Psoas muscle (tissue), 7 donors: ENCODE measurements at regions not wholly inside any gene's neighbourhood (a gene's known extent, or its start where the extent isn't known, plus 50 kb on each side); places are given as distances from the start of the nearest gene placed in this dataset.

Source experiments
- ATAC-seq, 4 donors: fragments of 200-7000 bp; cut with Tn5 transposase; one replicate each; pipeline ENCODE4 v1.9.1; 2020; ENCODE audit warnings: moderate library complexity in 3 of 4, mild to moderate bottlenecking in 2 of 4
- DNase-seq, 2 donors: peaks; one replicate each; pipeline ENCODE4 v3.0.0-alpha.2; 2020
- H3K27ac ChIP-seq: fragments of 200-600 bp; one replicate; pipeline ENCODE4 v1.8.0; 2022
- H3K27me3 ChIP-seq, 3 donors: fragments of 200-600 bp in 1 of 3; one replicate each; pipeline versions ENCODE4 v1.6.1 to v1.8.0; 2013 to 2022; ENCODE audit warnings: low read length in 2 of 3, mild to moderate bottlenecking in 2 of 3, moderate library complexity in 1 of 3; ENCODE audit not compliant: insufficient read depth in 3 of 3
- H3K36me3 ChIP-seq, 2 donors: fragments of 200-600 bp in 1 of 2; one replicate each; pipeline versions ENCODE4 v1.6.1 to v1.8.0; 2013 to 2022; ENCODE audit warnings: low read depth in 1 of 2, mild to moderate bottlenecking in 1 of 2, moderate library complexity in 1 of 2; ENCODE audit not compliant: insufficient read depth in 1 of 2
- H3K4me1 ChIP-seq: fragments of 200-600 bp; one replicate; pipeline ENCODE4 v1.8.0; 2022
- H3K4me3 ChIP-seq: fragments of 200-600 bp; one replicate; pipeline ENCODE4 v1.8.0; 2022; ENCODE audit warnings: mild to moderate bottlenecking
- H3K9me3 ChIP-seq: fragments of 200-600 bp; one replicate; pipeline ENCODE4 v1.8.0; 2022
- CTCF ChIP-seq: fragments of 200-600 bp; IDR thresholded peaks from one replicate; pipeline ENCODE4 v1.8.0; 2022; ENCODE audit warnings: antibody characterized with exemption
- WGBS, 3 donors: extraction: QIAGEN DNeasy Blood & Tissue Kit; methylation state at CpG; one replicate each; pipeline versions ENCODE4 v1.1.6 to v1.1.7; 2013; 5-methylcytosine and 5-hydroxymethylcytosine counted together
- intact Hi-C, 2 donors: fragments of 100-400 bp; cut with DNase I; formaldehyde crosslinking; loops; one replicate each; pipeline versions ENCODE4 v1.11.0 to v1.14.2; 2022
- donor health status: healthy with polysubstance abuse.
- donor health status: DM: no; HTN: no; CAD: no; lungs with moderate emphysema.
- donor health status: Bipolar disorder and iron deficiency.
- donor health status: healthy.
- donor health status: DM: yes; HTN: yes; CAD: no.
- donor health status: DM: no; HTN: no; CAD: no.
- donor health status: DM: yes; HTN: yes; CAD: no.

- intact Hi-C loops = no loop called here
- Histone ChIP-seq H3K27ac (no peak overlapping the region), H3K36me3 (no peaks in the 10 kb centered on the region), H3K27me3 (no peaks in the 10 kb centered on the region), H3K4me3 (no peak overlapping the region), H3K9me3 (no peaks in the 10 kb centered on the region), H3K4me1 (no peaks in the 10 kb centered on the region)
- whole genome bisulfite sequencing, 3 donors = 51 to 70% (median 59%) methylated on average over 2 of the region's 2 CpGs
- no peak for DNase-seq
- TF ChIP-seq CTCF = no peak
- no peak for ATAC-seq
Measured at GRCh38 chr2:125167152-125167551, 1142.1 kb downstream of the CNTNAP5 start.

GRCh38 chr2:125167820-125168219, 1142.7 kb downstream of the CNTNAP5 start:
- TF ChIP-seq CTCF = no peak
- H3K36me3 ChIP-seq = no peaks in the 10 kb centered on the region
- ATAC-seq (no peak), DNase-seq (no peak)
- H3K27ac ChIP-seq = no peak overlapping the region
- no peaks in the 10 kb centered on the region for H3K4me1 ChIP-seq
- no peaks in the 10 kb centered on the region for H3K27me3 ChIP-seq
- intact Hi-C loops = no loop called here
- H3K4me3 ChIP-seq = no peak overlapping the region
- no peaks in the 10 kb centered on the region for H3K9me3 ChIP-seq

GRCh38 chr2:125168442-125168841, 1143.4 kb downstream of the CNTNAP5 start:
- Histone ChIP-seq H3K27ac (no peak overlapping the region), H3K4me1 (no peaks in the 10 kb centered on the region), H3K36me3 (no peaks in the 10 kb centered on the region), H3K27me3 (no peaks in the 10 kb centered on the region), H3K9me3 (no peaks in the 10 kb centered on the region), H3K4me3 (no peak overlapping the region)
- WGBS, 3 donors = 57 to 66% (median 65%) methylated on average over 2 of the region's 2 CpGs
- DNase-seq (no peak), ATAC-seq (no peak)
- intact Hi-C loops = no loop called here
- no peak for TF ChIP-seq CTCF

GRCh38 chr2:125169022-125169763, 1144.1 kb downstream of the CNTNAP5 start:
- WGBS, 3 donors = 80 to 83% (median 82%) methylated on average over 6 of the region's 6 CpGs
- ATAC-seq = no peak

More at GRCh38 chr2:125169022-125169763, 1144.1 kb downstream of the CNTNAP5 start:
- H3K9me3 ChIP-seq = no peaks in the 10 kb centered on the region
- intact Hi-C loops = no loop called here
- H3K4me3 ChIP-seq = no peak overlapping the region
- no peak for DNase-seq
- no peak for TF ChIP-seq CTCF
- no peaks in the 10 kb centered on the region for H3K36me3 ChIP-seq
- no peak overlapping the region for H3K27ac ChIP-seq
- no peaks in the 10 kb centered on the region for H3K27me3 ChIP-seq
- H3K4me1 ChIP-seq = no peaks in the 10 kb centered on the region
